Natural killer cell (primary cell): ENCODE measurements at regions not wholly inside any gene's neighbourhood (a gene's known extent, or its start where the extent isn't known, plus 50 kb on each side); places are given as distances from the start of the nearest gene placed in this dataset.

Source experiments
- ATAC-seq, 3 donors: fragments of 150-1000 bp in 2 of 3; fragments of 200-7000 bp in 1 of 3; cut with Tn5 transposase; 1 replicate in 1 of 3; 2 replicates in 2 of 3; pipeline ENCODE4 v1.10.0; 2021; ENCODE audit warnings: mild to moderate bottlenecking in 2 of 3, moderate library complexity in 2 of 3
- DNase-seq, 2 donors: peaks; one replicate each; pipeline versions ENCODE4 v3.0.0 to v3.0.0-alpha.2; 2013 to 2021; ENCODE audit warnings: mixed read lengths in 1 of 2
- H3K27ac ChIP-seq: one replicate; pipeline ENCODE4 v1.5.1; 2013; ENCODE audit warnings: mild to moderate bottlenecking, low read length
- H3K27me3 ChIP-seq: one replicate; pipeline ENCODE4 v1.6.1; 2013; ENCODE audit warnings: low read length; ENCODE audit not compliant: control insufficient read depth, insufficient read depth
- H3K36me3 ChIP-seq: one replicate; pipeline ENCODE4 v1.6.1; 2013; ENCODE audit warnings: low read length; ENCODE audit not compliant: control insufficient read depth, insufficient read depth
- H3K4me1 ChIP-seq: one replicate; pipeline ENCODE4 v1.6.1; 2013; ENCODE audit warnings: low read length; ENCODE audit not compliant: control insufficient read depth, insufficient read depth
- H3K4me3 ChIP-seq: one replicate; pipeline ENCODE4 v1.5.1; 2013; ENCODE audit warnings: low read length
- H3K9me3 ChIP-seq: one replicate; pipeline ENCODE4 v1.6.1; 2013; ENCODE audit warnings: low read length; ENCODE audit not compliant: control insufficient read depth, insufficient read depth
- H3K27ac Mint-ChIP-seq, 2 donors: one replicate each; pipeline ENCODE4 v1.8.0; 2022; ENCODE audit warnings: mild to moderate bottlenecking in 2 of 2, mixed read lengths in 2 of 2, moderate library complexity in 1 of 2
- H3K27me3 Mint-ChIP-seq, 2 donors: one replicate each; pipeline ENCODE4 v1.8.0; 2022; ENCODE audit warnings: low read depth in 2 of 2, mixed read lengths in 2 of 2
- H3K36me3 Mint-ChIP-seq: one replicate; pipeline ENCODE4 v1.8.0; 2022; ENCODE audit warnings: mixed read lengths
- H3K4me1 Mint-ChIP-seq, 2 donors: one replicate each; pipeline ENCODE4 v1.8.0; 2022; ENCODE audit warnings: mixed read lengths in 2 of 2
- H3K4me3 Mint-ChIP-seq: one replicate; pipeline ENCODE4 v1.8.0; 2022; ENCODE audit warnings: mild to moderate bottlenecking, moderate library complexity, mixed read lengths
- H3K9me3 Mint-ChIP-seq, 2 donors: one replicate each; pipeline ENCODE4 v1.8.0; 2022; ENCODE audit warnings: mixed read lengths in 2 of 2
- CTCF ChIP-seq: fragments of 200-600 bp; IDR thresholded peaks from one replicate; pipeline ENCODE4 v1.8.0; 2022; ENCODE audit warnings: antibody characterized with exemption
- WGBS: methylation state at CpG from one replicate; pipeline ENCODE4 v1.1.7; 2013; ENCODE audit warnings: missing lambda C conversion rate; ENCODE audit not compliant: insufficient coverage; 5-methylcytosine and 5-hydroxymethylcytosine counted together
- intact Hi-C: fragments of 100-400 bp; cut with micrococcal nuclease; formaldehyde crosslinking; loops from one replicate; pipeline ENCODE4 v1.14.2; 2022

- no peak for TF ChIP-seq CTCF
- Mint-ChIP-seq H3K9me3 (no peaks in the 10 kb centered on the region), H3K36me3 (no peaks in the 10 kb centered on the region), H3K4me3 (no peak overlapping the region), H3K27ac (no peak overlapping the region), H3K27me3 (peaks cover 7 to 9% of the 10 kb centered on the region in 2 donors), H3K4me1 (no peaks in the 10 kb centered on the region)
- Histone ChIP-seq H3K27me3 (no peaks in the 10 kb centered on the region), H3K9me3 (no peaks in the 10 kb centered on the region), H3K4me1 (no peaks in the 10 kb centered on the region), H3K36me3 (no peaks in the 10 kb centered on the region), H3K4me3 (no peak overlapping the region), H3K27ac (no peak overlapping the region)
- WGBS = 18% methylated on average over 1 of the region's 1 CpG
- DNase-seq (no peak), ATAC-seq (no peak)
- intact Hi-C loops = no loop called here
These were observed 309.3 kb upstream of the TGFBR2 start for GRCh38 chr3:30297112-30297511.

- no peak overlapping the region for H3K4me3 Mint-ChIP-seq
These were observed 306.6 kb upstream of the TGFBR2 start for GRCh38 chr3:30299674-30300385.

GRCh38 chr3:30300809-30301208 lies 305.6 kb upstream of the TGFBR2 start:
- ATAC-seq (no peak), DNase-seq (no peak)
- intact Hi-C loops = no loop called here
- no peak overlapping the region for H3K4me3 Mint-ChIP-seq
- no peak overlapping the region for H3K4me3 ChIP-seq
- no peaks in the 10 kb centered on the region for H3K9me3 ChIP-seq
- peaks cover 7 to 9% of the 10 kb centered on the region in 2 donors for H3K27me3 Mint-ChIP-seq
- H3K4me1 Mint-ChIP-seq = no peaks in the 10 kb centered on the region
- H3K27ac ChIP-seq = no peak overlapping the region
- H3K9me3 Mint-ChIP-seq = no peaks in the 10 kb centered on the region
- H3K4me1 ChIP-seq = no peaks in the 10 kb centered on the region
- no peak for TF ChIP-seq CTCF
- H3K36me3 Mint-ChIP-seq = no peaks in the 10 kb centered on the region
- 86% methylated on average over 1 of the region's 1 CpG for WGBS
- H3K36me3 ChIP-seq = no peaks in the 10 kb centered on the region
- H3K27ac Mint-ChIP-seq = no peak overlapping the region
- no peaks in the 10 kb centered on the region for H3K27me3 ChIP-seq

More at GRCh38 chr3:30299674-30300385, 306.6 kb upstream of the TGFBR2 start:
- Mint-ChIP-seq H3K4me1 (no peaks in the 10 kb centered on the region), H3K27me3 (peaks cover 6 to 7% of the 10 kb centered on the region in 2 donors), H3K27ac (no peak overlapping the region), H3K9me3 (no peaks in the 10 kb centered on the region), H3K36me3 (no peaks in the 10 kb centered on the region)
- no peak overlapping the region for H3K27ac ChIP-seq
- intact Hi-C loops = no loop called here
- H3K4me3 ChIP-seq = no peak overlapping the region
- WGBS = 96% methylated on average over 2 of the region's 3 CpGs
- no peaks in the 10 kb centered on the region for H3K36me3 ChIP-seq
- ATAC-seq (no peak), DNase-seq (no peak)
- H3K27me3 ChIP-seq = no peaks in the 10 kb centered on the region
- no peaks in the 10 kb centered on the region for H3K4me1 ChIP-seq
- H3K9me3 ChIP-seq = no peaks in the 10 kb centered on the region
- no peak for TF ChIP-seq CTCF

- H3K4me3 ChIP-seq = no peak overlapping the region
These were observed 304.4 kb upstream of the TGFBR2 start for GRCh38 chr3:30302027-30302426.

More at GRCh38 chr3:30302027-30302426, 304.4 kb upstream of the TGFBR2 start:
- Histone ChIP-seq H3K27me3 (no peaks in the 10 kb centered on the region), H3K4me1 (no peaks in the 10 kb centered on the region), H3K9me3 (no peaks in the 10 kb centered on the region), H3K36me3 (no peaks in the 10 kb centered on the region), H3K27ac (no peak overlapping the region)
- Mint-ChIP-seq H3K4me3 (no peak overlapping the region), H3K27me3 (peaks cover 7 to 12% of the 10 kb centered on the region in 2 donors), H3K4me1 (no peaks in the 10 kb centered on the region), H3K27ac (no peak overlapping the region), H3K9me3 (no peaks in the 10 kb centered on the region), H3K36me3 (no peaks in the 10 kb centered on the region)
- DNase-seq (no peak), ATAC-seq (no peak)
- 65% methylated on average over 5 of the region's 5 CpGs for WGBS
- intact Hi-C loops = no loop called here
- no peak for TF ChIP-seq CTCF
